ENCODE measurements at regions not wholly inside any gene's neighbourhood (a gene's known extent, or its start where the extent isn't known, plus 50 kb on each side); places are given as distances from the start of the nearest gene placed in this dataset.

GRCh38 chr6:138038142-138038870 is 68.9 kb downstream of the PERP start:
- no peak for TF ChIP-seq CTCF (conservative IDR thresholded peaks at IDR 0.05 in 1 of 2, IDR thresholded peaks at IDR 0.05 in 1 of 2; ENCODE audit: extremely low read depth in 1 of 2, insufficient read depth in 1 of 2, low read depth in 1 of 2, low read length in 2 of 2)
- TF ChIP-seq EZH2 (IDR thresholded peaks at IDR 0.05; ENCODE audit: borderline replicate concordance, low read length), result no peak
